ENCODE measurements at regions not wholly inside any gene's neighbourhood (a gene's known extent, or its start where the extent isn't known, plus 50 kb on each side); places are given as distances from the start of the nearest gene placed in this dataset.
"Not testable (repeated sequence)": the region's sequence is repeated elsewhere in the genome, so short reads cannot be mapped to it uniquely, and the experiment has no call there.

DNA sequence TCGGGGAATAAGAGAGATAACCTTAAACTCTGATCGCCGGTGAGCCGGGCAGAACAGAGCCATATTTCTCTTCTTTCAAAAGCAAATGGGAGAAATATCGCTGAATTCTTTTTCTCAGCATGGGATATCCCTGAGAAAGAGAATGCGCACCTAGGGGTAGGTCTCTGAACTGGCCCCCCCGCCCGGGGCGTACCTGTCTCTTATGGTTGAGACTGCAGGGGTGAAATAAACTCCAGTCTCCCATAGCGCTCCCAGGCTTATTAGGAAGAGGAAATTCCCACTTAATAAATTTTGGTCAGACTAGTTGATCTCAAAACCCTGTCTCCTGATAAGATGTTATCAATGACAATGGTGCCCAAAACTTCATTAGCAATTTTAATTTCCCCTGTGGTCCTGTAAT is 58.8 kb upstream of the ADAMTS5 start:
- not testable (repeated sequence) for TF ChIP-seq POLR2AphosphoS5, POLR2A (IDR thresholded peaks at IDR 0.05)
- TF ChIP-seq, protein P1, sequence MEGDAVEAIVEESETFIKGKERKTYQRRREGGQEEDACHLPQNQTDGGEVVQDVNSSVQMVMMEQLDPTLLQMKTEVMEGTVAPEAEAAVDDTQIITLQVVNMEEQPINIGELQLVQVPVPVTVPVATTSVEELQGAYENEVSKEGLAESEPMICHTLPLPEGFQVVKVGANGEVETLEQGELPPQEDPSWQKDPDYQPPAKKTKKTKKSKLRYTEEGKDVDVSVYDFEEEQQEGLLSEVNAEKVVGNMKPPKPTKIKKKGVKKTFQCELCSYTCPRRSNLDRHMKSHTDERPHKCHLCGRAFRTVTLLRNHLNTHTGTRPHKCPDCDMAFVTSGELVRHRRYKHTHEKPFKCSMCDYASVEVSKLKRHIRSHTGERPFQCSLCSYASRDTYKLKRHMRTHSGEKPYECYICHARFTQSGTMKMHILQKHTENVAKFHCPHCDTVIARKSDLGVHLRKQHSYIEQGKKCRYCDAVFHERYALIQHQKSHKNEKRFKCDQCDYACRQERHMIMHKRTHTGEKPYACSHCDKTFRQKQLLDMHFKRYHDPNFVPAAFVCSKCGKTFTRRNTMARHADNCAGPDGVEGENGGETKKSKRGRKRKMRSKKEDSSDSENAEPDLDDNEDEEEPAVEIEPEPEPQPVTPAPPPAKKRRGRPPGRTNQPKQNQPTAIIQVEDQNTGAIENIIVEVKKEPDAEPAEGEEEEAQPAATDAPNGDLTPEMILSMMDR (IDR thresholded peaks at IDR 0.05), result not testable (repeated sequence)

Measured in transverse colon (tissue), 4 donors.